HPDE6-E6E7 (cell line): ENCODE measurements at regions not wholly inside any gene's neighbourhood (a gene's known extent, or its start where the extent isn't known, plus 50 kb on each side); places are given as distances from the start of the nearest gene placed in this dataset.

Source experiments
- DNase-seq: peaks from one replicate; pipeline ENCODE4 v3.0.0; 2011; ENCODE audit warnings: missing footprints; ENCODE audit errors: extremely low spot score

DNA sequence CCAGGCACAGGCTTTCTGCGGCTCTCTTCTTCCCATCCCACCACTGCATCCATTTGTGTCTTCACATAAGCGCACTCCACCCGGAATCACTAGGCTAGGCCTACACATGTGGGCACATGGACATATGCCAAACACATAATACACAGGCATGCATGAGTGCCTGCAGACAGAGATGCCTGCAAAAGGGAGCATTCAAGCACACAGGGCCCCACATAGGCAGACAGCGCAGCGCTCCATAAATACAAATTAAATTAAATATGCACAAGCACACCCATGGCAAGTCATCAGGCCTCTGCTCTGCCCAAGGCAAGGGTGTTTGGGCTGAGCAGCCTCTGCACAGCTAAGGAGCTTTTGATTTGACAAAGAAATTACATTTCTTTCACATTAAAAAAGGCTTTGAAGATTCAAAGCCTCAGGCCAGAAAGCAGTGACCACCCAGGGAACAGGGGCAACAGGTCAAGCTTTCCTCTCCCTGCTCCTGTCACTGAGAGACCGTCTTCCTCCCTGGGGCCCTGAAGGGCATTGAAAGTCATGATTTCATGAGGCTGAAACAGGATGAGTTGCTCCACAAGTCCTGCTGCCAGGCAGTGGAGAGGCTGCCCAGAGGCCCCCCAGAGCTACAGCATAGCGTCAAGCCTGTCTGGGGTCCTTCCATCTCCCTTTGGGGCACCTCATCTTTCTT is 134.2 kb upstream of the LRFN2 start:
- DNase-seq: no peak

- DNase-seq: no peak
These were observed 133.2 kb upstream of the LRFN2 start for GRCh38 chr6:40720375-40720748.

DNA sequence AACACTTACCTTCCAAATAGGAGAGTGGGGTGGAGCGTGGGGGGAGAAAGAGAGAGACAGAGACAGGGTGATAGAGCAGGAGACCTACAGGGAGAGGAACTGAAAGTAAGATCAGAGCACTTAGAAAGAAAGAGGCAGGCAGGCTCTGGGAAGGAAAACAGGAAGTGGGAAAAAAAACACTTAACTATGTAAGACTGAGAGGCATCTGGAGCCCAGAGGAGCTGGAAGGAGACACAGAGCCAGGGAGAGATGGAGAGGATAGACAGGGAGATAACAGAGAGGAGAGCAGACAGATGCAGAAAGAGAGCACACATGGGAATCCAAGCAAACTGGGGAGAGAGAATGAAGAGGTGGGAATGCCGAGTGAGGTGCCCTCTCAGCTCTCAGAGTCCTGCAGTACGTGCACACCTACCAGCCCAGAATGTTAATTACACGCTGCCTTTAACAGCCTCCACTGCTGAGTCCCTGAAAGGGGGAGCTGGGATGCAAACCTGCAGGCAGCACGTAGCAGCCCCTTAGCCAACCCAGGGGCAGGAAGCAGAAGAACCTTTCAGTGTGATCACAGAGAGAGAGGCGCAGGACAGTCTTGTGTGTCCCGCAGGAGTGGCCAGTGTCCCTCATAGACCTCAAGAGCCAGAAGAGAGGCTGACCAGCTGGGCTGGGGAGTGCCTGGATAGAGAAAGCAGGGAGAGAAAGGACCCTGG is 132.7 kb upstream of the LRFN2 start:
- no peak for DNase-seq

GRCh38 chr6:40718401-40718800 is 131.2 kb upstream of the LRFN2 start:
- no peak for DNase-seq

DNA sequence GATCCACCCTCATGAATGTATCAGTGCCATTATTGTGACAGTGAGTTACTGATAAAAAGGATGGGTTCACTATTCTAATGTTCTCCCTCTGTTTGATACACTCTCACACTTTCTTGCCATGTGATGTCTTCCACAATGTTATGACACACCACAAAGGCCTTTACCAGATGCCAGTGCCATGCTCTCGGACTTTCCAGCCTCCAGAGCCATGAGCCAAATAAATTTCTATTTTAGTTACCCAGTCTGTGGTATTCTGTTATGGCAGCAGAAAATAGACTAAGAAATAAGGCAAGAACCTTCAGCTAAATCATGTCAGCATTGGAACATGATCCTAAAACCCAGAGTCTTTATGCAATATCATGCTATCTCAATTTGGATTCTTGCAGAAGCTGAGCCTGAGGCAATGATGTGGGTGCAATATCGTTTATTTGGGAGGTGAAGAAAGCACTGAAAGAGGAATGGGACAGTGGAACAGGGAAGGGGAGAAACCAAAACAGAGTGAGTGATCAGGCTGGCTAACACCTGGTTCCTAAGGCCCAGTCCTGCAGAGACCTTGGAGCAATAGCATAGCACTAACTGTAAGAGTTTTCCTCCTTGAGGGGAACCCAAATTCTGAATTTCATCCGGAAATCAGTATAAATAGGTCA is 130.4 kb upstream of the LRFN2 start:
- DNase-seq: no peak

DNA sequence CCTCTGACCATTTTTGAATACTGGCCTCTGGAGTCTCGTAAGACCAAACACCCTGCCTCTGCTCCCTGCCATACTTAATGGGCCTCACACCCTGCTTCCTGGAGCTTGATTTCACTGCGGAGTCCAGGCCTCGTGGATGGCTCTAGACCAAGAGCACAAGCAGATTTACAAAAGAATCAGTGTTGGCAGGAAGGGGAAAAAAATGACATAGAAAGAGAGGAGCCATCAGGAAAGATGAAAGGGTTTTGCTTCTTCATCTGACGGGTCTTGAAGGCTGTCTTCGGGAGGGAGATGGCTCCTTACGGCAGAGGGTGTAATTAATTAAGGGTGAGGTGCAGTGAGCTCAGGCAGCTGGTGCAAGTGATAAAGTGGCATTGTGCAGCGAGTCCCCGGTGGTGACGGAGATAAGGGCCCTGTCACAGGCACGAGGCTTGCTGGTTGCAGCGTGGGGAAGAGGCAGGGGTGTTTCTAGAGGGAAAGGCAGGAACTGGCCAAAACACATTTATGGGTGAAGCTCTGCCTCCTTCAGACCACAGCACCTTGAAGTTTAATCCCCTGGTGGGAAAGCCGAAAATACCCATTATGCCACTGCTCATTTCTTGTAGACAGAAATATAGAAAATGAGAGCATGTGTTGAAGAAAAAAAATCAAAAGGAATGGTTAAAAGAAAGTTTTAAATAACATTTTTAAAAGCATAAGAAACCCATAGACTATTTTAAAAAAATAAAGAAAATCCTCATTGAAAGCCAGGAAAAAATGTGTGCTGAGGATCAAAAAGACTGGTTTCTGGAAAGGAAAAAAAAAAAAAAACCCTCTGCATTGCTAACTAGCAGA is 128.6 kb upstream of the LRFN2 start:
- no peak for DNase-seq

DNA sequence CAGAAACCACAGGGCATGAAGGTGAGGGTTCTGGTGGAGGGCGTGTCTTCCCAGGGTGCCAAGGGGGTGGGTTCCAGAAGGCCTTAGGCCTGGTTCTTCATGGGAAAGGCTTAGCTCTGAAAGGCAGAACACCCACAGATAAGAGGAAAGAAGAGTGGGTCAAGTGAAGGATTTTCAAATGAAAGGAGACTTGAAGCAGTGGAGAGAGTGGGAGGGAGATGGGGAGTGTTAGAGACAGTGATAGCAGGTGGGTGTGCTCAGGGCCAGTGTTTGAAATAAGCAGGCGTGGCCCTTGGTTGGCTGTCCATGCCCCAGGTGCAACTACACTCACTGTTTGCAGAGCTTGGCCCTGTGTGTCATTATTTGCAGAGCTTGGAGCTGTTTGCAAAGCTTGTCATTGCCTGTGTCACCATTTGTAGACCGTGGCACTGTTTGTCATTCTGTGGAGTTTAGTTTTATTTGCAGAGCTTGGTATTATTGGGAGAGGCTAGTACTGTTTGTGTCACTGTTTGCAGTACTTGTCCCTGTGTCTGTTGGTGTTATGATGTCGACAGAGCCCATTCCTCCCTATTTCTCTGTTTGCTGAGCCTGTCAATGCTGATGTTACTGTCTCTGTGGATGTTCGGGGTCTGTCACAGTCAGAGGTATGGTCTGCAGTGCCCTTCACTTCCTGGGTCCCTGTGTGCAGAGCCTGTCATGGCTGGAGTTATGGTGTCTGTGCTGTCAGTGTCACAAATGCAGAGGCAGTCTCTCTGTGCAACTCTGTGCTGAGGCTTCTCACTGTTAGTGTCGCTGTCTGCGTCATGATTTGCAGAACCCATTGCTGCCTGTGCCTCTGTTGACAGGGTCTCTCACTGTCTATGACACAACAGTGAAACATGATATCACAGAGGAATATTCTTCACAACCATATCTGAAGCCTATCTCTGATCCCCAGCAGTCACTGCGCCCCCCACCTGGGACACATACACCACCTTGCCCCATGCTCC is 127.7 kb upstream of the LRFN2 start:
- DNase-seq: no peak

DNA sequence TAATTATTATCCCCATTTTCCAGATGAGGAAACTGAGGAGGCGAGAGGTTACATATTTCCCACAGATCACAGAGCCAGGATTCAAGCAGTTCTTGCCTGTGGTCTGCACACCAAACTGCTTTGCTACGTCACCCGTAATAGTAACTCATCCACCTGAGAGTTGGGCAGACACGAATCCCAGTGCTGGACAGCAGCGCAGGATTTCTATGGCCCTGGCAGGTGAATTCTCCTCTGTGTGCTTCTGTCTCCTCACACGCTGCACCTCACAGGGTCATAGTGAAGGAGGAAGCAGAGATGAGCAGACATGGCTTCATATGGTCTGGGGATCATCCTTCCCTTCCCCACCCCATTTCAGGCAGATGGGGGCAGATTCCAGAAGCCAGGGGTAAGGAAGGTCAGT is 127.0 kb upstream of the LRFN2 start:
- DNase-seq: no peak

DNA sequence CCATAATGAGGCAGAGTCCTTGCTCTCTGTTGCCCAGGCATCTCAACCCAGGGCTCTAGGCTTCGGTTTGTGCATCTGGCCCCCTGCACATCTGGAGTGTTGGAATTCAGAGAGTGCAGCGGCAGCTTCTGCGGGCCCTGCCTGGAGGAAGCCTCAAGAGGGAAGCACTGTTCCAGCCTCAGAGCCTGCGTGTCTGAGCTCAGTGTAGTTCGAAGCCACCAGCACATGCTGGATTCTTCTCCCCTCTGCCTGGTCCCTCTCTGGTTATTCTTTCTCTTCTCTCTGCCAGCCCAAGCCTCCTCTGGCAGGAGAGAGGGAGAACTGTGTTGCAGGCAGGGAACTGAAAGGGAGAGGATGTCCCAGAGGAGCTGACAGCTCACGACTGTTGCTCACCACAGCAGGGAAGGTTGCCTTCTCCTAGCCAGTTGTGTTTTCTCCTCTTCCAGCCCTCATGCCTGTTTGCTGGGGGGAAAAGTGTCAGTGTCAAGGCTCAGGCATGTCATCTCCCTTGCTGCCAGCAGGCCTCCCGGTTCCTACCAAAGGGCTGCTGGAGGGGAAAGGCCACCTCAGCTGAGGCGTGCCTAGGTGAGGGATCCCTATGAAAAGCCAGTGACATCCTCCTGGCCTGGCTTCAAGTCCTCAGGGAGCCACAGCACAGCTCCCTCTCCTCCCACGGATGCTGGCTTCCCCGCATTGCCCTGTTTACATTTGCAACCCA is 126.0 kb upstream of the LRFN2 start:
- no peak for DNase-seq

- DNase-seq: no peak
These were observed 123.6 kb upstream of the LRFN2 start for GRCh38 chr6:40710626-40711330.

GRCh38 chr6:40708049-40708448 is 120.9 kb upstream of the LRFN2 start:
- DNase-seq: no peak

- no peak for DNase-seq
These were observed 119.0 kb upstream of the LRFN2 start for GRCh38 chr6:40706178-40706577.

DNA sequence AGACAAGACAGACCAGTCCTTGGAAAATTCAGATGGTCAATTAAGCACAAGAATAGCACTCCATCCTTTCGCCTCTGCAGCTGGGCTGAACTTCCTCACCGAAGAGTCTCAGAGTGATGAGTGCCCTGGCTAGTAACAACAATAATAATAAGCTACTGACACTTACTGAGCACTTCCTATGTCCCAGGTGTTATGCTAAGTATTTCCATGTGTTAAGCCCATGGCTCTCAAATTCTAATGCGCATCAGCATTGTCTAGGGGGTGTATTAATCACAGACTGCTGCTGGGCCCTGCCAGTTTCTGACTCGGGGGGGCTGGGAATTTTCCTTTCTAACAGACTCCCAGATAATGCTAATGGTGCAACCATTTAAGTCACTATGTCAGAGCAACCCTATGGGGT is 118.2 kb upstream of the LRFN2 start:
- no peak for DNase-seq

DNA sequence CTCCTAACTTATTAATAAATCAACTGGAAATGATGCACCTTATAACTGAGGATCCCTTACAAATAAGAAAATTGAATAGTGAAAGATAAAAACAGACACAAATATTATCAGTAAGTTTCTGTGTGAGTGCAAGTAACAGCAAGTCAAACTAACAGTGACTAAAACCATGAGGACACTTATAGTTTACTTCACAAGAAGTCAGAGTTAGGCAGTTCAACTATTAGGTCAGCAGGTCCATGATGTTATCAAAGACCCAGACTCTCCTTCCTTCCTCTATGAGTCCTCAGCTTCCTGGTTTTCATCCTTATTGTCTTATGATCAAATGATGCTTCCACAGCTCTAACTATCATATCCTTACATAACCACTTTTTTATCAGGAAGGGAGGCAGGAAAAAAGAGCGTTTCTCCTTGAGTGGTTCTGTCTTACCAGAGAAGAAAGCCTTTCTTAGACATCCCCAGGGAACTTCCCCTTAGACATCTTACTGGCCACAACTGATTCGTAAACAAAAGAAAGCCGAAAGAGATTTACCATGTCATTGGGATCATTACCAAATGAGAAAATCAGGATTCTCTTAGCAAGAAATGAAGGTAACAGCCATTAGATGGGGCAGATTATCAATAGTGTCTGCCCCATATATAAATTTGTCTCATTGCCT is 114.3 kb upstream of the LRFN2 start:
- DNase-seq: no peak

GRCh38 chr6:40700006-40700580 is 112.9 kb upstream of the LRFN2 start:
- DNase-seq: no peak

DNA sequence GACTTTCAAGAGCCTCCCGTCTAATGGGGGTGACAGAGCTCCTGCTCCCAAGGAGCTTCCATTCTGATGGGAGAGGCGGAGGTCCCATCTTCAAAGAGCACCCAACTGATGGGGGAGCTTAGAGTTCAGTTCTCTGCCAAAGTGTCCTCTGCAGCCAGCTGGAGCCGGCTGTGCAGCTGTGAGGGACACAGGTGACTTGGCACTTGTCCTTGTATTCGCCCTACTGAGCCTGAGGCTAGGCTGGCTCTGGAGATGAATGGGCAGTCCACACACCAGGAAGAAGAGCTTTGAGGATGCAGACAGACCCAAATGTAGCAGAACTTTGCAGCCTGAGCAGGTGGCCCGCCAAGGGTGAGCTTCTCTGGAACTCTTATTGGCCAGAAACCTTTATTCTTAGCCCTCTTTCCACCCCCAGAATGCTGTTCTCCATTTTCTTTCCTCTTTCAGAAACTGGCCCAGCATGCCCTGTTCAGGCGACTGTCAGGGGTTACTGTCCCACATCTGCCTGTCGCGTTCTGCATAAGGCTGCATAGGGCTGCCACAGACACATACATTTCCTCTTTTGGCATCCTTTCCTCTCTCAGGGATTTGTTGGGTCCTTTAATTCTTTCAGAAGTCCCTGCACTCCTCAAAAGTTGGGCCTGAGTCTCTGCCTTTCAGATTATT is 108.7 kb upstream of the LRFN2 start:
- no peak for DNase-seq

DNA sequence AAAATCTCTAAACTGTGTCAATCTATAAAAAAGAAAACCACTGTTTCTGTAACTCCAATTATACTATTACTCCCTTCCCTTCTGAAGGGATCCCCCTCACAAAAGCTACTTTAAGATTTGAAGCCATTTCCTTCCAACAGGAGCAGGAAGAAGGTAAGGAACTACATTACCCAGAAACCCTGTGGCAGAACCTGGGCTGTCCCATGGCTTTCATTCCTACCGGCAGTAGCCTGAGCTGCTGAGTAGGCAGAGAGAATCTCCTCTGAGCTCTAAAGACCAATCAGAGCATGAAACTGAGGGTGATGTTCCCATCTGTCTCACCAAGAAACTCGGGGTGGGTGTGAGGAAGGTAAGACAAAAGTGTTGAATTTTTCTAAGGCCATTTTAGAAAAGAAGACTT is 108.0 kb upstream of the LRFN2 start:
- no peak for DNase-seq

DNA sequence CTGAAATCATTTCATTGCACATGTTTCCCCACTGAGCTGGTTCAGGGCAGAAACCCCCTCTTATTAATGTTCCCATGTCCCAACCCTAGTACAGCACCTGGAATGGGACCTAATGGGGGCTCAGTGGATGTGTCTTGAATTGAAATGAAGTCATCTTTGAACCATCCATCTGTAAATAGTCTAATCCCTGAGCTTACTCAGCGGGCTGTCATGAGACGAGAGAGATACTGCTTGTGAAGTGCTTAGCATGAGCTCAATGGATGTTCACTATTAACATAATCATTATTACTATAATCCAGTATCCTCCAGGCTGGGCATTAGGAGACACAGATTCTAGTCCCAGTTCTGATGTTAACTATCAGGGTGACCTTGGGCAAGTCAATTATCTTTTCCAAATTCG is 106.6 kb upstream of the LRFN2 start:
- no peak for DNase-seq
